OCI-LY1 (cell line): ENCODE measurements at regions not wholly inside any gene's neighbourhood (a gene's known extent, or its start where the extent isn't known, plus 50 kb on each side); places are given as distances from the start of the nearest gene placed in this dataset.

Source experiments
- H2AFZ ChIP-seq: fragments of 200-600 bp; sonication (generic), shearing (Covaris generic); 2 replicates; pipeline ENCODE4 v1.6.0; 2014; ENCODE audit warnings: antibody characterized with exemption, mild to moderate bottlenecking, low read length
- H3F3A ChIP-seq: fragments of 200-600 bp; sonication (generic), shearing (Covaris generic); 2 replicates; pipeline ENCODE4 v1.6.0; 2014; ENCODE audit warnings: mild to moderate bottlenecking, antibody characterized with exemption, low read length, moderate library complexity; ENCODE audit not compliant: insufficient read depth
- H3K27ac ChIP-seq: fragments of 200-600 bp; sonication (generic); 2 replicates; pipeline ENCODE4 v1.5.1; 2014; ENCODE audit warnings: low read length, mixed run types, mild to moderate bottlenecking, low read depth; ENCODE audit not compliant: poor library complexity, severe bottlenecking
- H3K27me3 ChIP-seq: fragments of 200-600 bp; sonication (generic); 2 replicates; pipeline ENCODE4 v1.6.0; 2014; ENCODE audit warnings: antibody characterized with exemption, mild to moderate bottlenecking, low read length, moderate library complexity; ENCODE audit not compliant: insufficient read depth
- H3K36me3 ChIP-seq: fragments of 200-600 bp; sonication (generic); 2 replicates; pipeline ENCODE4 v1.6.1; 2014; ENCODE audit warnings: mild to moderate bottlenecking, antibody characterized with exemption, low read length, moderate library complexity, mixed read lengths; ENCODE audit not compliant: insufficient read depth
- H3K4me1 ChIP-seq: fragments of 200-600 bp; sonication (generic); 2 replicates; pipeline ENCODE4 v1.5.1; 2014; ENCODE audit warnings: mild to moderate bottlenecking, low read length, moderate library complexity; ENCODE audit not compliant: insufficient read depth, severe bottlenecking
- H3K4me2 ChIP-seq: fragments of 200-600 bp; sonication (generic), shearing (Covaris generic); 2 replicates; pipeline ENCODE4 v1.6.1; 2014; ENCODE audit warnings: low read length
- H3K4me3 ChIP-seq: fragments of 200-600 bp; sonication (generic); 2 replicates; pipeline ENCODE4 v1.5.1; 2014; ENCODE audit warnings: low read length, low read depth, mild to moderate bottlenecking, mixed read lengths; ENCODE audit not compliant: poor library complexity, severe bottlenecking
- H3K79me2 ChIP-seq: fragments of 200-600 bp; shearing (Covaris generic); 2 replicates; pipeline ENCODE4 v1.6.1; 2016; ENCODE audit warnings: mixed run types, low read length, mixed read lengths; ENCODE audit not compliant: insufficient read depth
- H3K9ac ChIP-seq: fragments of 200-600 bp; sonication (generic), shearing (Covaris generic); 2 replicates; pipeline ENCODE4 v1.6.1; 2014; ENCODE audit warnings: mild to moderate bottlenecking, low read length, mixed read lengths
- H3K9me2 ChIP-seq: fragments of 200-600 bp; sonication (generic), shearing (Covaris generic); 2 replicates; pipeline ENCODE4 v1.6.1; 2014; ENCODE audit warnings: low read depth, mild to moderate bottlenecking, low read length, mixed read lengths
- H3K9me3 ChIP-seq: fragments of 200-600 bp; shearing (Covaris generic); 2 replicates; pipeline ENCODE4 v1.6.1; 2014; ENCODE audit warnings: low read length, mixed read lengths
- H4K20me1 ChIP-seq: fragments of 200-600 bp; sonication (generic), shearing (Covaris generic); 2 replicates; pipeline ENCODE4 v1.6.0; 2016; ENCODE audit warnings: mild to moderate bottlenecking, low read length; ENCODE audit not compliant: insufficient read depth
- CTCF ChIP-seq: fragments of 200-600 bp; sonication (generic), shearing (Covaris generic); IDR thresholded peaks from 2 replicates; pipeline ENCODE4 v1.5.1; 2017; ENCODE audit warnings: mild to moderate bottlenecking, antibody characterized with exemption, low read length, moderate library complexity, mixed read lengths
- EZH2 ChIP-seq: fragments of 200-600 bp; sonication (generic), shearing (Covaris generic); IDR thresholded peaks from 2 replicates; pipeline ENCODE4 v1.8.0; 2017; ENCODE audit warnings: borderline replicate concordance, mixed run types, mild to moderate bottlenecking, antibody characterized with exemption, low read length, moderate library complexity, mixed read lengths

- H3F3A ChIP-seq, result no peaks in the 10 kb centered on the region
- peak overlapping the region; percentile 31; the same call in 1 of the 2 replicates for H3K4me2 ChIP-seq
- no peak overlapping the region for H3K9ac ChIP-seq
Measured at GRCh38 chr14:38716926-38717325, 386.1 kb downstream of the SEC23A start.

DNA sequence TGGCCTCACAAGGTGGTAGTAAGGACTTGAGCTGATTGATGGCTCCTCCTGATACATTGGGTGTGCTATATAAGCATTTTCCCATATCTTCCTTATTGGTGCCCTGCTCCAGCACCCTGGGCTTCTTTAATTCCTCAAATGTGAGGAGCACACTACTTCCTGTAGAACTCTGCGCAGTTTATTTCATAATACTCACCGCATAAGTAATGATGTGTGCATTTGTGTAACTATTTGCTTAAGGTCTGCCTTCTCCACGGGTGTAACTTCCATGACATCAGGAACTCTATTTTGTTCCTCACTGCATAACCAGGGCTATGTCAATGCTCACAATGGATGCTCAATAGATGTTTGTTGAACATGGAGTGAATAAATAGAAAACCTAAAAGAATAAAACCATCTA lies 392.2 kb downstream of the SEC23A start:
- Histone ChIP-seq H4K20me1 (no peaks in the 10 kb centered on the region), H3K4me2 (no peak overlapping the region), H3K27ac (no peak overlapping the region), H3K4me1 (no peaks in the 10 kb centered on the region), H3K79me2 (no peaks in the 10 kb centered on the region), H3K4me3 (no peak overlapping the region), H3K9me2 (no peaks in the 10 kb centered on the region), H2AFZ (no peak overlapping the region), H3K27me3 (no peaks in the 10 kb centered on the region), H3K9ac (no peak overlapping the region), H3K9me3 (no peaks in the 10 kb centered on the region), H3K36me3 (no peaks in the 10 kb centered on the region), H3F3A (no peaks in the 10 kb centered on the region)
- TF ChIP-seq CTCF, result no peak

More at GRCh38 chr14:38716926-38717325, 386.1 kb downstream of the SEC23A start:
- peaks cover 19% of the 10 kb centered on the region for H3K4me1 ChIP-seq
- 0 out of 2 replicates have a peak overlapping the region, but pooled peaks have one; percentile 12 for H2AFZ ChIP-seq
- no peaks in the 10 kb centered on the region for H4K20me1 ChIP-seq
- H3K36me3 ChIP-seq, result no peaks in the 10 kb centered on the region
- TF ChIP-seq CTCF, result no peak
- TF ChIP-seq EZH2, result no peak
- H3K27ac ChIP-seq, result peak overlapping the region; percentile 71
- no peaks in the 10 kb centered on the region for H3K9me2 ChIP-seq
- H3K9me3 ChIP-seq, result no peaks in the 10 kb centered on the region
- no peaks in the 10 kb centered on the region for H3K27me3 ChIP-seq
- H3K79me2 ChIP-seq, result no peaks in the 10 kb centered on the region
- no peak overlapping the region for H3K4me3 ChIP-seq

DNA sequence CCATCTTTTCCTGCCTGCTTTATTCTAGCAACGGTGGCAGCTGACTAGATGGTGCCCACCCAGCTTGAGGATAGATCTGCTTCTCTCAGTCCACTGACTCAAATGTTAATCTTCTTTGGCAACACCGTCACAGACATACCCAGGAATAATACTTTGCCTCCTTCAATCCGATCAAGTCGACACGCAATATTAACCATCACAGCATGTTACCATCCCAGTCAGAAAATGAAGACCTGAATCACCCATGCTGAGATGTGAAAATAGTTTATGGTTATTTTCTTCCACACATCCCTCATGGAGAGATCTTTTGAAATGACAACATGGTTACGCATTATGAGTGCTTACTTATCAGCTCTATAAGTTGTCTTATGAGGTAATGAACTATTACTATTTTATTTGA lies 392.8 kb downstream of the SEC23A start:
- Histone ChIP-seq H3K4me2 (no peak overlapping the region), H3K27me3 (no peaks in the 10 kb centered on the region; the same call in 1 of the 2 replicates), H4K20me1 (no peaks in the 10 kb centered on the region), H3F3A (no peaks in the 10 kb centered on the region), H2AFZ (no peak overlapping the region), H3K9ac (no peak overlapping the region), H3K4me3 (no peak overlapping the region), H3K9me3 (no peaks in the 10 kb centered on the region), H3K27ac (no peak overlapping the region), H3K36me3 (no peaks in the 10 kb centered on the region), H3K9me2 (no peaks in the 10 kb centered on the region), H3K79me2 (no peaks in the 10 kb centered on the region), H3K4me1 (no peaks in the 10 kb centered on the region)
- TF ChIP-seq CTCF, result no peak
- TF ChIP-seq EZH2, result no peak
